IPS-20b (cell line): ENCODE measurements at regions not wholly inside any gene's neighbourhood (a gene's known extent, or its start where the extent isn't known, plus 50 kb on each side); places are given as distances from the start of the nearest gene placed in this dataset.

ENCODE experiments used
- H3K27ac ChIP-seq: one replicate; pipeline ENCODE4 v1.5.1; 2013; ENCODE audit warnings: low read length
- H3K27me3 ChIP-seq: 2 replicates; pipeline ENCODE4 v1.6.1; 2013; ENCODE audit warnings: mild to moderate bottlenecking, low read length, inconsistent platforms; ENCODE audit not compliant: insufficient read depth
- H3K36me3 ChIP-seq: 2 replicates; pipeline ENCODE4 v1.6.1; 2013; ENCODE audit warnings: low read depth, mild to moderate bottlenecking, inconsistent platforms, low read length, moderate library complexity; ENCODE audit not compliant: insufficient read depth
- H3K4me1 ChIP-seq: 2 replicates; pipeline ENCODE4 v1.6.1; 2013; ENCODE audit warnings: mild to moderate bottlenecking, control low read depth, inconsistent platforms, low read length, moderate library complexity; ENCODE audit not compliant: insufficient read depth
- H3K4me3 ChIP-seq: 2 replicates; pipeline ENCODE4 v1.5.1; 2013; ENCODE audit warnings: mild to moderate bottlenecking, low read length, inconsistent platforms
- H3K9ac ChIP-seq: 2 replicates; pipeline ENCODE4 v1.6.1; 2013; ENCODE audit warnings: low read depth, mild to moderate bottlenecking, inconsistent platforms, low read length, moderate library complexity
- H3K9me3 ChIP-seq: 2 replicates; pipeline ENCODE4 v1.6.1; 2013; ENCODE audit warnings: mild to moderate bottlenecking, low read depth, low read length, inconsistent platforms; ENCODE audit not compliant: insufficient read depth

DNA sequence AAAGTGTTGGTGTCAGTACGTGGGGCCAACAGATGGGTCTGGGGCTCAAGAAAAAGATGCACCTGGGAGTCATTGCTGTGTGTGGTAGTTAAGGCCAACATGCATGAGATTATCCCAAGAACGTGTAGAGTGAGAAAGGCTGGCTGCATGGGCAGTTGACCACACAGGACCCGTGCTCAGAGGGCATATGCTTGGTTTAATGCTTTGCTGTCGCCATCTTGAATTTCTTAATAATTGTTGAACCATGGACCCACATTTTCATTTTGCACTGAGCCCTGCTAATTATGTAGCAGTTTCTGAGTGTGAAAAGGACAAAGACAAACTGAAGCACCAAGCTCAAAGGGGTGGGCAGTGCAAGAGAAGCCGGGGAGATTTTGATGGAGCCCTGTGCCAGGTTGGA lies 148.1 kb downstream of the CYP26B1 start:
- Histone ChIP-seq H3K4me3 (no peak overlapping the region), H3K36me3 (no peaks in the 10 kb centered on the region), H3K9me3 (no peaks in the 10 kb centered on the region), H3K9ac (no peak overlapping the region), H3K27ac (no peak overlapping the region), H3K4me1 (no peaks in the 10 kb centered on the region), H3K27me3 (no peaks in the 10 kb centered on the region)

DNA sequence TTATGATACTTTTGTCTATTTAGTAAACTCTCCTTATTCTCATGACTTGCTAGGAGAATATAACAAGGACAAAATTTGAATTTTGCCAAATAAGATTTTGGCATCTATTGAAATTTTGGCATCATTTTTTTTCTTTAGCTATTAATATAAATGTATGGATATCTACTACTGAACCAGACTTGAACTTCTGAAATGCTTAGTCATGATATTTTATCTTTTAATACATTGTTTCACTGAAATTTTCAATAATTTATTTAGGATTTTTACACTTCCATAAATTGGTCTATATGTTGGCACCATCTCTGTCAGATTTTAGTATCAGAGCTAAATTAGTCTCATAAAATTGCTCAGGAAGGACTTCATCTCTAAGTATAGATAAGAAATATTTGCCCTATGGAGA lies 149.8 kb downstream of the CYP26B1 start:
- Histone ChIP-seq H3K36me3 (no peaks in the 10 kb centered on the region), H3K4me3 (no peak overlapping the region), H3K9me3 (no peaks in the 10 kb centered on the region), H3K27ac (no peak overlapping the region), H3K27me3 (no peaks in the 10 kb centered on the region), H3K4me1 (no peaks in the 10 kb centered on the region), H3K9ac (no peak overlapping the region)

DNA sequence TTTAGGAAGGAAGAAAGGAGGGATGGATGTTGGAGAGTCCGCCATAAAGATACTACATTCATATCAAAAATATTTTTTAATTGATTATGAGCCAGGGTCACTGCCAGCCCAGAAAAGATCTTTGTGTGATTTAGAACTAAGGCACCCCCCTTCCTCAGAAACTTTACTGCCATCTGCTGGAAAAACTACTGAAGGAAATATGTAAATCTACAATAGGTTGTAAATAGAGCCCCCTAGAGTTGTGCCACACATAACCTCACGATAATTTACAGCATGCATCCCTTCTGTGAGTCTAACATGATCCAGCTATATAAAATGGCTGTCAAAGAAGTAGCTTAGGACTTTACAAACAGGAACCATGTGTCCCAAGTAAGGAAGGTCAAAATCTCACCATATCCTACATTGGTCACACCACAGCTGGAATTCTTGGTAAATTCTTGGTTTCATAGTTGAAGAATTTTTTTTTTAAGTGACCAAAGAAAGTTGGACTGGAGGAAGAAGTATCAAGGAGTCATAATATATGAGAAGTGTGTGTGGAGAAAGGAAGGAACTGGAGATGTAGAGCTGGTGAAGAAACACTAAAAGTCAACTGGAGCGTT lies 152.5 kb downstream of the CYP26B1 start:
- H3K9ac ChIP-seq = no peak overlapping the region
- H3K4me3 ChIP-seq = no peak overlapping the region
- H3K4me1 ChIP-seq = no peaks in the 10 kb centered on the region
- H3K27me3 ChIP-seq = no peaks in the 10 kb centered on the region
- no peaks in the 10 kb centered on the region for H3K36me3 ChIP-seq
- no peak overlapping the region for H3K27ac ChIP-seq
- H3K9me3 ChIP-seq = no peaks in the 10 kb centered on the region

DNA sequence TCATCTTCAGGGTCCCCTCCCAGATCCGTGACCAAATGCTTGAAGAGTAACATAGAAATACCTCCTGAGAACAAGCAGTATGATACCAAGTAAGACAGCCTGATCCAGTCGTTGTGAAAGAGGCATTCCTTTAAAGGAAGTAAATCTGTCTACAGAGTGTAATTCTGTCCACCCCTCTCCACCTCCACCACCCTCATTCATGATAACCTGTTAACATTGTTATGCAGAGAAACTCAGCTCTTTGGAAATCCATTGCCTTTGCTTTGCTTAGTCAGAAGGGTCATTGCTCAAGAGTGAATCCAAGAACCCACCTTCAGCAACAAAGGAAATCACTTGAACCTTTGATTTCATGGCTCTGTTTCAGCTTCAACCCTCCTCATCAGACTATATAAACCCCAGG lies 155.6 kb downstream of the CYP26B1 start:
- no peaks in the 10 kb centered on the region for H3K9me3 ChIP-seq
- H3K36me3 ChIP-seq = no peaks in the 10 kb centered on the region
- no peak overlapping the region for H3K27ac ChIP-seq
- H3K4me1 ChIP-seq = 0 out of 2 replicates have a peak, but pooled peaks cover 2% of the 10 kb centered on the region
- H3K27me3 ChIP-seq = no peaks in the 10 kb centered on the region
- no peak overlapping the region for H3K9ac ChIP-seq
- no peak overlapping the region for H3K4me3 ChIP-seq

DNA sequence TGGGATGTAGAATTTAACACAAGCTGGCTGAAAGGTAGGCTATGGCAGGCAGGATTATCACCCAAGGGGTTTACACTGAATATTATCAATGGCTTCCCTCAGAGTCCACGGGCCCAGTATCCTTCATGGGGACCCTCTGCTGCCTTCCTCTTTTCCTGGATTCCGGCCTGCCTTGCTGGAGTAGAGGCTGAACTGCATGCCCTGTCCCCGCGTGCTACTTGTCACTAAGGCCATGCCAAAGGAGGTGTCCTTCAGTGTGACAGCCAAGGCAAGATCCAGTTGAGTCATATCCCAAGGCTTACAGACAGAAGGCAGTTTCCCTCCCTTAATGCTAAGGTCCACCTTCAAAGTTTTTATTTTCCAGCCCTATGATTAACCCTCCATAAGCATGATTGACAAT lies 156.3 kb downstream of the CYP26B1 start:
- no peak overlapping the region for H3K27ac ChIP-seq
- no peak overlapping the region for H3K9ac ChIP-seq
- H3K4me1 ChIP-seq = 0 out of 2 replicates have a peak, but pooled peaks cover 2% of the 10 kb centered on the region
- no peaks in the 10 kb centered on the region for H3K9me3 ChIP-seq
- no peaks in the 10 kb centered on the region for H3K36me3 ChIP-seq
- no peaks in the 10 kb centered on the region for H3K27me3 ChIP-seq
- H3K4me3 ChIP-seq = no peak overlapping the region

DNA sequence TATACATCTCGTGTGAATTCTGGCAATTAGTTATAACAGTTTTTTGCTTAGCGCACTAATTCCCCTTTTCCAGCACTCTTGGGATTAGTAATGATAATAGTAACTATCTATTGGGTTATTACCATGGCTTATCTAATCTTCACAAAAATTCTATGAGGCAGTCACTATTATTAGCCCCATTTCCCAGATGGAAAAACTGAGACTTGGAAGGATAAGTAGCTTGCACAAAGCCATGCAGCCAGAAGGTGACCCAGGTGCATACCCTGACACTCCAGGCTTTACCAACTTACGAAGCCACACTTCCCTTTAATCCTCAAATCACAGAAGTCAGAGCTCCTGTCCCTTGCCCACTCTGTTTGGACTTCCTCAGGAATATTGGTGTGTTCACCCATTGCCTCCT lies 156.8 kb downstream of the CYP26B1 start:
- Histone ChIP-seq H3K4me3 (no peak overlapping the region), H3K9me3 (no peaks in the 10 kb centered on the region), H3K36me3 (no peaks in the 10 kb centered on the region), H3K9ac (no peak overlapping the region), H3K4me1 (0 out of 2 replicates have a peak, but pooled peaks cover 2% of the 10 kb centered on the region), H3K27me3 (no peaks in the 10 kb centered on the region), H3K27ac (no peak overlapping the region)

DNA sequence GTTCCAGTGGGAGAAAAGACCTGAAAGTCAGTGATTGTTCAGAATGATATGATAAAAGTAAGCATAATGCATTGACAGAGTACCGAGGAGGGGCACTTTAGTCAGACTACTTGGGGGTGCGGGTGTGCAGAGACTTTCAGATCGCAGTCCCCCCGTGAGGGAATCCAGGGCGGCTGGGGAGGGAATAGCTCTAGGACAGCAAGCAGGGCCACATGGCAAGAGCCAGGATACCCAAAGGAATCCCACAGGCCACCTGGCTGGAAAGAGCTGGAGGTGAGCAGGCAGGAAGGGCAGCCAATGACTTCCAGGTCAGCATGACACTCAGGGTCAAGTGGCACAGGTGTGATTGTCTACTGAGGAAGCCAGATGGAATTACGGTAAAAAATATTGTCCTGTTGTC lies 157.5 kb downstream of the CYP26B1 start:
- Histone ChIP-seq H3K4me1 (0 out of 2 replicates have a peak, but pooled peaks cover 2% of the 10 kb centered on the region), H3K27me3 (no peaks in the 10 kb centered on the region), H3K4me3 (no peak overlapping the region), H3K9me3 (no peaks in the 10 kb centered on the region), H3K9ac (no peak overlapping the region), H3K27ac (no peak overlapping the region), H3K36me3 (no peaks in the 10 kb centered on the region)

DNA sequence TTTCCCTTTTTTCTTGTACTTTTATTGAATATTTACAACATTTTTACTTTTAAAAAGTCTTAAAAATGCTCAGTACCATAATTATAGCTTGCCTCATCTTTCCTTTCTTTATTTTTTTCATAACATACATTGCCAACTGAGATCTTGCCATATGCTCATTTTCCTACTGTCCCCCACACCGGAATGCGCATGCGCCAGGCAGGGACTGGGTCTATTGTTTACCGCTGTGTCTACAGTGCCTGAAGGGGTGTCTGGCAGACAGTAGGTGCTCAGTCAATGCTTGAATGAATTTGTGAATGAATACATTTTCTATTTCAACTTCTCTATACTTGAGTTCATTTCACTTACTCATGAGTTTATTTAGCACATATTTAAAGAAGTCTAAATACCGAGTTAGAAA lies 158.0 kb downstream of the CYP26B1 start:
- no peak overlapping the region for H3K9ac ChIP-seq
- no peaks in the 10 kb centered on the region for H3K36me3 ChIP-seq
- H3K4me3 ChIP-seq = no peak overlapping the region
- H3K4me1 ChIP-seq = 0 out of 2 replicates have a peak, but pooled peaks cover 2% of the 10 kb centered on the region
- H3K27me3 ChIP-seq = no peaks in the 10 kb centered on the region
- no peaks in the 10 kb centered on the region for H3K9me3 ChIP-seq
- no peak overlapping the region for H3K27ac ChIP-seq

DNA sequence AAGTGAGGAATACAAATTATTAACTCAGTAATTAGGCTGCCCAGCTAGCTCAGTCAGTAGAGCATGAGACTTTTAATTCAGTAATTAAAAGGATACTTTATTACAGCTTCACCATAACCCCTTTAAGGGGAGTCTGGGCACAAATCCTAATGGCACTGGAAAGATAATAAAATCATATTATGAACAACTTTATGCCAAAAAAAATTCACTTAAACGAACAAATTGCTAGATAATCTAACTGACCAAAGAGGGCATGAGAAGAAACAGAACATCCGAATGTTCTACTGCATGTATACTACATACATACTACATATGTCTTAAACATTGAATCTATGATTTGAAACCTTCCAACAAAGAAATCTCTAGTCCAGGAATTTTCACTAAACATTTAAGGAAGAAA lies 159.5 kb downstream of the CYP26B1 start:
- Histone ChIP-seq H3K27ac (no peak overlapping the region), H3K27me3 (no peaks in the 10 kb centered on the region), H3K4me3 (no peak overlapping the region), H3K9me3 (no peaks in the 10 kb centered on the region), H3K4me1 (0 out of 2 replicates have a peak, but pooled peaks cover 2% of the 10 kb centered on the region), H3K36me3 (no peaks in the 10 kb centered on the region), H3K9ac (no peak overlapping the region)

DNA sequence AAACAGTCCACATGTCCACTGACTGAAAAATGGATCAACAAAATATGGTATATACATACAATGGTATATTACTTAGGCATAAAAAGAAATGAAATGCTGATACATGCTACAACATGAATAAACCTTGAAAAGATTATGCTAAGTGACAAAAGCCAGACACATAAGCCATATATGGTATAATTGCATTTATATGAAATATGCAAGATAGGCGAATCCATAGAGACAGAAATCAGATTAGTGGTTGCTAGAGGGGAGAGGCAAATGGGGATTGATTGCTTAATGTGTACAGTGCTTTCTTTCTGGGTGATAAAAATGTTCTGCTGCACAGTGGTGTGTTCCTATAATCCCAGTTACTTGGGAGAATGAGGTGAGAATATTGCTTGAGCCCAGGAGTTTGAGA lies 171.0 kb downstream of the CYP26B1 start:
- Histone ChIP-seq H3K36me3 (no peaks in the 10 kb centered on the region), H3K9ac (no peak overlapping the region), H3K4me3 (no peak overlapping the region), H3K27ac (no peak overlapping the region), H3K27me3 (no peaks in the 10 kb centered on the region), H3K9me3 (peaks cover 7% of the 10 kb centered on the region; the same call in 1 of the 2 replicates), H3K4me1 (no peaks in the 10 kb centered on the region)

DNA sequence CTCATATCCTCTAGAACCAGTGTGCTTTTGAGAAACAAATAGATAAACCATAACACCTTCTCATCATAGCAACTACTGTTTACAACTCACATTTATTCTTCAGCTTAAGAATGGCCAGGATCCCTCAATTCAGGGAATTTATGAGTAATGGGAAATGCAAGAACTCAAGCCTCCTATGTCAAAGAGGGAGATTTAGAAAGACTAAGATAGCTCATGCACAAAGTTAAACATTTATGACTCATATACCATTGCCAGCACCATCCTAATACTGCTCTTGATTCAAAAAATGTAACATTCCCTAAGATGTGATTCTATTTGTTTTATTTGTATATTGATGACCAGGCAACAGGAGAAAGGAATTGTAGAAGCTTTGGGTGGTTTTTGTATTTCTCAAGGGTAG lies 172.8 kb downstream of the CYP26B1 start:
- Histone ChIP-seq H3K9ac (no peak overlapping the region), H3K27me3 (no peaks in the 10 kb centered on the region), H3K4me1 (no peaks in the 10 kb centered on the region)

DNA sequence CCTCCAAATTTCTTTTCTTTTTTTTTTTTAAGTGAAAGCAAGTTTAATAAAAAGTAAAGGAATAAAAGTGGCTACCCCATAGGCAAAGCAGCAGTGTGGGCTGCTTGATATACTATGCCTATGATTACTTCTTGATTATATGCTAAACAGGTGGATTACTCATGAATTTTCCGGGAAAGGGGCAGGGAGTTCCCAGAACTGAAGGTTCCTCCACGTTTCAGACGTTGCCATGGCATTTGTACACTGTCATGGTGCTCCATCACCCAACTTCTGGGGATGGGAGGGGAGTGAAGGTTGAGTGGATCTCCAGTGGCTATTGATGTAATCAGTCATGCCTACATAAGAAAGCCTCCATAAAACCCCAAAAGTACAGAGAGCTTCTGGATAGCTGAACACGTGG lies 176.2 kb downstream of the CYP26B1 start:
- Histone ChIP-seq H3K9me3 (peaks cover 4% of the 10 kb centered on the region; the same call in 1 of the 2 replicates), H3K27me3 (no peaks in the 10 kb centered on the region), H3K36me3 (no peaks in the 10 kb centered on the region), H3K27ac (no peak overlapping the region), H3K4me3 (no peak overlapping the region), H3K9ac (no peak overlapping the region), H3K4me1 (no peaks in the 10 kb centered on the region)

More for the DNA sequence above, 172.8 kb downstream of the CYP26B1 start:
- H3K9me3 ChIP-seq = peaks cover 11% of the 10 kb centered on the region; the same call in 1 of the 2 replicates
- H3K4me3 ChIP-seq = no peak overlapping the region
- no peak overlapping the region for H3K27ac ChIP-seq
- H3K36me3 ChIP-seq = no peaks in the 10 kb centered on the region
